CMK (cell line): ENCODE measurements at regions not wholly inside any gene's neighbourhood (a gene's known extent, or its start where the extent isn't known, plus 50 kb on each side); places are given as distances from the start of the nearest gene placed in this dataset.

Source experiments
- DNase-seq: peaks from one replicate; pipeline ENCODE4 v3.0.0-alpha.2; 2010; ENCODE audit warnings: low read depth

GRCh38 chr1:168386949-168387586 is 106.4 kb downstream of the TBX19 start:
- DNase-seq: no peak

- no peak for DNase-seq
These were observed 105.8 kb downstream of the TBX19 start for GRCh38 chr1:168386492-168386891.

- DNase-seq: no peak
These were observed 101.2 kb downstream of the TBX19 start for GRCh38 chr1:168381850-168382249.

- DNase-seq: no peak
These were observed 100.3 kb downstream of the TBX19 start for GRCh38 chr1:168380945-168381344.

- DNase-seq: no peak
These were observed 98.6 kb downstream of the TBX19 start for GRCh38 chr1:168379104-168379860.

- DNase-seq: no peak
These were observed 95.1 kb downstream of the TBX19 start for GRCh38 chr1:168375566-168376300.

GRCh38 chr1:168374566-168374965 is 93.9 kb downstream of the TBX19 start:
- no peak for DNase-seq

GRCh38 chr1:168373869-168374268 is 93.2 kb downstream of the TBX19 start:
- no peak for DNase-seq

GRCh38 chr1:168372861-168373371 is 92.2 kb downstream of the TBX19 start:
- peak; percentile 94 for DNase-seq

- DNase-seq: peak; percentile 80
These were observed 91.6 kb downstream of the TBX19 start for GRCh38 chr1:168372307-168372706.

GRCh38 chr1:168371477-168371876 is 90.8 kb downstream of the TBX19 start:
- no peak for DNase-seq

GRCh38 chr1:168370586-168370985 is 89.9 kb downstream of the TBX19 start:
- no peak for DNase-seq

- no peak for DNase-seq
These were observed 89.0 kb downstream of the TBX19 start for GRCh38 chr1:168369655-168370054.

GRCh38 chr1:168368131-168368530 is 87.5 kb downstream of the TBX19 start:
- no peak for DNase-seq

- peak; percentile 48 for DNase-seq
These were observed 85.2 kb downstream of the TBX19 start for GRCh38 chr1:168365719-168366479.
